K562 (cell line): ENCODE measurements at regions not wholly inside any gene's neighbourhood (a gene's known extent, or its start where the extent isn't known, plus 50 kb on each side); places are given as distances from the start of the nearest gene placed in this dataset.

Experiments used
- ATAC-seq: fragments of 200-7000 bp; cut with Tn5 transposase; 3 replicates; pipeline ENCODE4 v1.9.1; 2020; ENCODE audit warnings: moderate library complexity
- BruUV-seq: library from RNA; stranded (reverse); fragments of 400-500 nt; replicated peaks from 2 replicates; lab custom pipeline; 2021; lab: Mats Ljungman, UMichigan
- CTCF ChIA-PET: fragments of 300-600 bp; formaldehyde crosslinking; extraction: SDS; loops from one replicate; lab custom pipeline; 2021; ENCODE audit warnings: low intra/inter-chr PET ratio; lab: Yijun Ruan, JAX
- POLR2A ChIA-PET: fragments of 300-600, 350-650 bp; sonication (Branson Sonifier 250); formaldehyde crosslinking; extraction: SDS; loops from one replicate; lab custom pipeline; 2021; ENCODE audit warnings: antibody characterized with exemption, inconsistent platforms; lab: Yijun Ruan, JAX
- DNase-seq, 4 experiments: peaks; one replicate each; pipeline versions ENCODE4 v3.0.0 to v3.0.0-alpha.2; 2011 to 2018; ENCODE audit warnings: low spot score in 3 of 4, mixed read lengths in 3 of 4; ENCODE audit errors: extremely low read depth in 1 of 4
- FAIRE-seq: peaks from 2 replicates; lab custom pipeline; 2011; peaks lifted over from hg19 to GRCh38; lab: Jason Lieb, UNC
- H2AFZ ChIP-seq: 2 replicates; pipeline ENCODE4 v1.6.0; 2011; ENCODE audit warnings: low read depth, low read length, control low read depth, inconsistent platforms
- H3K27ac ChIP-seq: fragments of 200-600 bp; 3 replicates; pipeline ENCODE4 v1.8.0; 2011; ENCODE audit warnings: low read depth, mild to moderate bottlenecking, control low read depth, inconsistent platforms, low read length, moderate library complexity, mixed read lengths; ENCODE audit errors: extremely low read depth
- H3K27me3 ChIP-seq, 2 experiments: fragments of 300-600 bp in 1 of 2; 2 replicates in 1 of 2; 3 replicates in 1 of 2; pipeline versions ENCODE4 v1.6.0 to v1.8.0; 2011; ENCODE audit warnings: inconsistent platforms in 2 of 2, low read length in 2 of 2, mild to moderate bottlenecking in 1 of 2, mixed read lengths in 1 of 2, moderate library complexity in 1 of 2; ENCODE audit not compliant: control insufficient read depth in 2 of 2, insufficient read depth in 2 of 2
- H3K36me3 ChIP-seq: fragments of 300-600 bp; 3 replicates; pipeline ENCODE4 v1.8.0; 2011; ENCODE audit warnings: mild to moderate bottlenecking, low read length, inconsistent platforms; ENCODE audit not compliant: control insufficient read depth, insufficient read depth
- H3K4me1 ChIP-seq, 2 experiments: fragments of 200-600 bp in 1 of 2; replicated peaks in 1 of 2; 2 replicates in 1 of 2; 3 replicates in 1 of 2; pipeline versions ENCODE4 v1.5.1 to v1.8.0; 2011; ENCODE audit warnings: inconsistent platforms in 2 of 2, low read length in 2 of 2, mild to moderate bottlenecking in 1 of 2, mixed read lengths in 1 of 2, moderate library complexity in 1 of 2; ENCODE audit not compliant: control insufficient read depth in 2 of 2, insufficient read depth in 2 of 2
- H3K4me2 ChIP-seq: 2 replicates; pipeline ENCODE4 v1.6.1; 2011; ENCODE audit warnings: low read length, control low read depth, inconsistent platforms, mixed read lengths; ENCODE audit not compliant: insufficient read depth
- H3K4me3 ChIP-seq: fragments of 200-600 bp; sonication (generic), shearing (Covaris generic); 2 replicates; pipeline ENCODE4 v1.5.1; 2016; ENCODE audit warnings: control low read depth, inconsistent platforms
- H3K79me2 ChIP-seq: fragments of 200-600 bp; 3 replicates; pipeline ENCODE4 v1.8.0; 2011; ENCODE audit warnings: low read length, inconsistent platforms; ENCODE audit not compliant: control insufficient read depth, insufficient read depth
- H3K9ac ChIP-seq, 2 experiments: 2 replicates each; pipeline versions ENCODE4 v1.6.0 to v1.6.1; 2011; ENCODE audit warnings: low read depth in 2 of 2, low read length in 2 of 2, control low read depth in 1 of 2, inconsistent platforms in 1 of 2, mild to moderate bottlenecking in 1 of 2, mixed read lengths in 1 of 2; ENCODE audit not compliant: insufficient read depth in 1 of 2
- H3K9me1 ChIP-seq: one replicate; pipeline ENCODE4 v1.6.0; 2011; ENCODE audit warnings: inconsistent platforms, mild to moderate bottlenecking, low read length, moderate library complexity; ENCODE audit not compliant: control insufficient read depth, insufficient read depth
- H3K9me3 ChIP-seq: replicated peaks from 2 replicates; pipeline ENCODE4 v1.5.1; 2011; ENCODE audit warnings: low read depth, low read length, inconsistent platforms; ENCODE audit not compliant: control insufficient read depth, insufficient read depth
- H4K20me1 ChIP-seq: replicated peaks from 2 replicates; pipeline ENCODE4 v1.6.1; 2011; ENCODE audit warnings: low read length, inconsistent platforms, mixed read lengths; ENCODE audit not compliant: control insufficient read depth, insufficient read depth
- ASH1L ChIP-seq: fragments of 450-650 bp; IDR thresholded peaks from 2 replicates; pipeline ENCODE4 v1.6.1; 2018; ENCODE audit warnings: borderline replicate concordance, mild to moderate bottlenecking, low read depth; ENCODE audit not compliant: partially characterized antibody
- ATF7 ChIP-seq: fragments of 450-650 bp; IDR thresholded peaks from 2 replicates; pipeline ENCODE4 v1.7.1; 2014; ENCODE audit warnings: mild to moderate bottlenecking, moderate library complexity
- ELF1 ChIP-seq: fragments of 200-800 bp; sonication (Bioruptor generic); IDR thresholded peaks from 2 replicates; pipeline ENCODE4 v1.6.1; 2016; ENCODE audit warnings: missing genetic modification characterization, missing compliant biosample characterization
- FOXK2 ChIP-seq, 2 experiments: fragments of 450-650 bp; IDR thresholded peaks in 1 of 2; conservative IDR thresholded peaks in 1 of 2; 2 replicates each; pipeline ENCODE4 v1.6.1; 2016; ENCODE audit warnings: low read depth in 2 of 2, mild to moderate bottlenecking in 1 of 2
- HDAC6 ChIP-seq: IDR thresholded peaks from 2 replicates; pipeline ENCODE4 v1.6.1; 2012; ENCODE audit warnings: low read depth, mild to moderate bottlenecking, control low read depth, inconsistent platforms, low read length, moderate library complexity
- MTA3 ChIP-seq: fragments of 450-650 bp; formaldehyde crosslinking; IDR thresholded peaks from 2 replicates; pipeline ENCODE4 v1.6.1; 2017; ENCODE audit warnings: mild to moderate bottlenecking, borderline replicate concordance
- SREBF2 ChIP-seq: sonication (generic); formaldehyde crosslinking; IDR thresholded peaks from 2 replicates; pipeline ENCODE4 v1.4.0; 2020; ENCODE audit warnings: mild to moderate bottlenecking, missing genetic modification reagents
- STAG1 ChIP-seq: sonication (generic); formaldehyde crosslinking; IDR thresholded peaks from 2 replicates; pipeline ENCODE4 v1.5.0; 2020; ENCODE audit warnings: missing genetic modification reagents, borderline replicate concordance
- TCF7L2 ChIP-seq: fragments of 150-350 bp; IDR thresholded peaks from 2 replicates; pipeline ENCODE4 v1.6.1; 2016; ENCODE audit warnings: low read depth, mild to moderate bottlenecking, low read length, moderate library complexity
- ZBTB17 ChIP-seq: fragments of 450-650 bp; formaldehyde crosslinking; IDR thresholded peaks from 2 replicates; pipeline ENCODE4 v1.4.0; 2020; ENCODE audit warnings: mild to moderate bottlenecking
- ZKSCAN1 ChIP-seq: fragments of 150-350 bp; IDR thresholded peaks from 2 replicates; pipeline ENCODE4 v1.6.1; 2016; ENCODE audit warnings: low read depth, low read length
- ZNF121 ChIP-seq: sonication (generic); formaldehyde crosslinking; conservative IDR thresholded peaks from 2 replicates; pipeline ENCODE4 v1.8.0; 2022; ENCODE audit warnings: missing genetic modification reagents
- ZNF3 ChIP-seq: fragments of 250-450 bp; sonication (Bioruptor Pico); IDR thresholded peaks from 2 replicates; pipeline ENCODE4 v1.5.0; 2021; ENCODE audit warnings: mild to moderate bottlenecking, moderate library complexity
- ZNF75A ChIP-seq: fragments of 450-650 bp; formaldehyde crosslinking; IDR thresholded peaks from 2 replicates; pipeline ENCODE4 v1.4.0; 2020; ENCODE audit warnings: mild to moderate bottlenecking
- WGBS: fragments of 100-300 bp; shearing (Covaris generic); methylation state at CpG from one replicate; pipeline ENCODE4 v1.1.6; 2016; ENCODE audit warnings: low coverage, mixed read lengths; ENCODE audit not compliant: insufficient coverage; ENCODE audit errors: missing lambda C conversion rate; 5-methylcytosine and 5-hydroxymethylcytosine counted together
- in situ Hi-C: fragments of 300-500 bp; cut with MboI; formaldehyde crosslinking; loops from 4 replicates; pipeline ENCODE4 v1.15.0; 2018; ENCODE audit warnings: inconsistent platforms, mixed read lengths
- intact Hi-C: fragments of 100-400 bp; cut with micrococcal nuclease; formaldehyde crosslinking; loops from 2 replicates; pipeline ENCODE4 v1.14.2; 2022
- TF ChIP-seq, protein P1 (sequence below): conservative IDR thresholded peaks from 2 replicates; pipeline ENCODE4 v1.6.1; 2011; ENCODE audit warnings: low read depth, mild to moderate bottlenecking, low read length; ENCODE audit not compliant: control insufficient read depth
- TF ChIP-seq, protein P2 (sequence below): sonication (generic); formaldehyde crosslinking; IDR thresholded peaks from 2 replicates; pipeline ENCODE4 v1.8.1; 2023; ENCODE audit warnings: mild to moderate bottlenecking, missing genetic modification reagents, moderate library complexity
- TF ChIP-seq, protein P3 (sequence below): fragments of 250-450 bp; sonication (Bioruptor Pico); IDR thresholded peaks from 2 replicates; pipeline ENCODE4 v1.9.0; 2021; ENCODE audit warnings: mild to moderate bottlenecking, inconsistent platforms

DNA sequence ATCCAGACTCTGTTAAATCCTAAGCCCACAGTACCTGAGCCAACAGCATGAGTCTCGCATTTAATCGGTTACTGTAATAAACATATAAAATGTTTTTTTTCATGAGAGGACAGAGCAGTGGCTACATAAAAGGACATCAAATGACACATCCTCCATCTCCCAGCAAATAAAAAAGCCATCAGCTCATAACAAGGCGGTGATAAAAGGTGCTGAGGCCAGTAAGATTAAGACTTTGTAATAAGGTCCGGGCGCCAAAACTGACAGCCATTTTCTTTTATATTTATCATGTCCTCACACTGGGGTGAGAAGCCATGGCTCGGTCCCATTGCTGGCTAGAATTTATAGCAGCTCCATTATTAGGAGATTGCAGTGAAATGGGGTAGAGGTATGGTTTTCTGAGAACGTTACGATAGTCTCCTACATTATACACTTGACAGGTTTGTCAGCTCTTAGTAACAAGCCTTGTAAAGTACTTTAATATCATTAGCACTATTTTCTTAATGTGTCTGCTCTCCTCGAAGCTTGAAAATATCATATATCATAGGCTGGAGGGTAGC lies 977.8 kb upstream of the NR2F2 start:
- POLR2A ChIA-PET, result no interaction called here
- no peak for DNase-seq
- no peaks in the 10 kb centered on the region for H3K9me3 ChIP-seq

More for the DNA sequence above, 977.8 kb upstream of the NR2F2 start:
- H3K4me3 ChIP-seq, result no peak overlapping the region
- CTCF ChIA-PET, result no interaction called here
- no peak overlapping the region for H3K27ac ChIP-seq
- no peaks in the 10 kb centered on the region for H4K20me1 ChIP-seq
- ATAC-seq (no peak), FAIRE-seq (no peak)
- H3K9me1 ChIP-seq, result no peaks in the 10 kb centered on the region
- H2AFZ ChIP-seq, result peak overlapping the region; percentile 1; the same call in 1 of the 2 replicates
- WGBS, result 7% methylated on average over 9 of the region's 9 CpGs
- no TSS peak for BruUV-seq
- peaks cover 0 to 5% of the 10 kb centered on the region in 2 experiments; a peak in 1 of 5 replicates for H3K27me3 ChIP-seq
- H3K9ac ChIP-seq, result no peak overlapping the region
- no peaks in the 10 kb centered on the region for H3K4me1 ChIP-seq
- H3K4me2 ChIP-seq, result no peak overlapping the region
- TF ChIP-seq, protein P1, sequence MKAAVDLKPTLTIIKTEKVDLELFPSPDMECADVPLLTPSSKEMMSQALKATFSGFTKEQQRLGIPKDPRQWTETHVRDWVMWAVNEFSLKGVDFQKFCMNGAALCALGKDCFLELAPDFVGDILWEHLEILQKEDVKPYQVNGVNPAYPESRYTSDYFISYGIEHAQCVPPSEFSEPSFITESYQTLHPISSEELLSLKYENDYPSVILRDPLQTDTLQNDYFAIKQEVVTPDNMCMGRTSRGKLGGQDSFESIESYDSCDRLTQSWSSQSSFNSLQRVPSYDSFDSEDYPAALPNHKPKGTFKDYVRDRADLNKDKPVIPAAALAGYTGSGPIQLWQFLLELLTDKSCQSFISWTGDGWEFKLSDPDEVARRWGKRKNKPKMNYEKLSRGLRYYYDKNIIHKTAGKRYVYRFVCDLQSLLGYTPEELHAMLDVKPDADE, result no peak
- TF ChIP-seq HDAC6 (no peak), ASH1L (no peak), ATF7 (no peak), STAG1 (CRISPR knock-in tag) (no peak), ZNF3 (CRISPR knock-in tag) (no peak), MTA3 (no peak), FOXK2 (conservative IDR thresholded peaks at IDR 0.05 in 1 of 2, IDR thresholded peaks at IDR 0.05 in 1 of 2; ENCODE audit: low read depth in 2 of 2) (no peak), ZBTB17 (CRISPR knock-in tag) (no peak), ZNF75A (no peak), ZKSCAN1 (no peak), SREBF2 (CRISPR knock-in tag) (no peak), ELF1 (tag) (no peak), ZNF121 (CRISPR knock-in tag) (no peak), TCF7L2 (no peak)
- TF ChIP-seq, protein P2, sequence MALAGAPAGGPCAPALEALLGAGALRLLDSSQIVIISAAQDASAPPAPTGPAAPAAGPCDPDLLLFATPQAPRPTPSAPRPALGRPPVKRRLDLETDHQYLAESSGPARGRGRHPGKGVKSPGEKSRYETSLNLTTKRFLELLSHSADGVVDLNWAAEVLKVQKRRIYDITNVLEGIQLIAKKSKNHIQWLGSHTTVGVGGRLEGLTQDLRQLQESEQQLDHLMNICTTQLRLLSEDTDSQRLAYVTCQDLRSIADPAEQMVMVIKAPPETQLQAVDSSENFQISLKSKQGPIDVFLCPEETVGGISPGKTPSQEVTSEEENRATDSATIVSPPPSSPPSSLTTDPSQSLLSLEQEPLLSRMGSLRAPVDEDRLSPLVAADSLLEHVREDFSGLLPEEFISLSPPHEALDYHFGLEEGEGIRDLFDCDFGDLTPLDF (CRISPR knock-in tag), result no peak
- TF ChIP-seq, protein P3, sequence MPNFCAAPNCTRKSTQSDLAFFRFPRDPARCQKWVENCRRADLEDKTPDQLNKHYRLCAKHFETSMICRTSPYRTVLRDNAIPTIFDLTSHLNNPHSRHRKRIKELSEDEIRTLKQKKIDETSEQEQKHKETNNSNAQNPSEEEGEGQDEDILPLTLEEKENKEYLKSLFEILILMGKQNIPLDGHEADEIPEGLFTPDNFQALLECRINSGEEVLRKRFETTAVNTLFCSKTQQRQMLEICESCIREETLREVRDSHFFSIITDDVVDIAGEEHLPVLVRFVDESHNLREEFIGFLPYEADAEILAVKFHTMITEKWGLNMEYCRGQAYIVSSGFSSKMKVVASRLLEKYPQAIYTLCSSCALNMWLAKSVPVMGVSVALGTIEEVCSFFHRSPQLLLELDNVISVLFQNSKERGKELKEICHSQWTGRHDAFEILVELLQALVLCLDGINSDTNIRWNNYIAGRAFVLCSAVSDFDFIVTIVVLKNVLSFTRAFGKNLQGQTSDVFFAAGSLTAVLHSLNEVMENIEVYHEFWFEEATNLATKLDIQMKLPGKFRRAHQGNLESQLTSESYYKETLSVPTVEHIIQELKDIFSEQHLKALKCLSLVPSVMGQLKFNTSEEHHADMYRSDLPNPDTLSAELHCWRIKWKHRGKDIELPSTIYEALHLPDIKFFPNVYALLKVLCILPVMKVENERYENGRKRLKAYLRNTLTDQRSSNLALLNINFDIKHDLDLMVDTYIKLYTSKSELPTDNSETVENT, result no peak
- in situ Hi-C loops (no loop called here), intact Hi-C loops (no loop called here)
- H3K79me2 ChIP-seq, result no peaks in the 10 kb centered on the region
- no peaks in the 10 kb centered on the region for H3K36me3 ChIP-seq
